C1 segment of cervical spinal cord (tissue), 14 donors: ENCODE measurements at regions not wholly inside any gene's neighbourhood (a gene's known extent, or its start where the extent isn't known, plus 50 kb on each side); places are given as distances from the start of the nearest gene placed in this dataset.
"Not testable (repeated sequence)": the region's sequence is repeated elsewhere in the genome, so short reads cannot be mapped to it uniquely, and the experiment has no call there.

Source experiments
- DNase-seq, 14 donors: peaks; one replicate each; lab custom pipeline; 2025; lab: John Stamatoyannopoulos, UW

DNA sequence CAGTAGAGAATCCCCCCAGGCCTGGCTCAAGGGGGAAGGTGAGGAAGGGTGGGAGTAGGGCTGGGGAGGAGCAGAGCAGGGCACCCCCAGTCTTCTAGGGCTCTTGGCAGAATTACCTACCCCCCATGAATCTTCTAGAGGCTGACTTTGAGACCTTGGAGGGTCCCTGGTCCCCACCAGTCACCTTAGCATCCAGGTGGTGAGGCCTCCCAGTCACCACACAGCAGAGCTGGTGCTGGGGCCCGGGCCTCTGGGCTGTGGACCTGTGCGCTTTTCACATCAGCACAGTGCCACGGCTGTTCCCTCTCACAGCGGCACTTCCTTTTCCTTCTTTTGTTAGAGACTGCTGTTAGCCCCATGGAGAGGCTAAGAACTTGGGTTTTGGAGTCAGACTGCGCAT, 148.6 kb upstream of the PITX1 start:
- DNase-seq = no peak

DNA sequence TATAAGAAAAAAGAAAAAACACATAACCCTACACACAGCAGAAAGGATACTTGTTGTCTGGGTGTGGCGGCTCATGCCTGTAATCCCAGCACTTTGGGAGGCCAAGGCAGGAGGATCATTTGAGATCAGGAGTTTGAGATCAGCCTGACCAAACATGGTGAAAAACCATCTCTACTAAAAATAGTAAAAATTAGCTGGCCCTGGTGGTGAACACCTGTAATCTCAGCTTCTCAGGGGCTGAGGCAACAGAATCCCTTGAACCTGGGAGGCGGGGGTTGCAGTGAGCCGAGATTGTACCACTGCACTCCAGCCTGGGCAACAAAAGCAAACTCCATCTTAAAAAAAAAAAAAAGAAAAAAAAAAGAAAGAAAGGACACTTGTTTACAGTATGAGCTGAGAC, 147.6 kb upstream of the PITX1 start:
- DNase-seq = no peak

DNA sequence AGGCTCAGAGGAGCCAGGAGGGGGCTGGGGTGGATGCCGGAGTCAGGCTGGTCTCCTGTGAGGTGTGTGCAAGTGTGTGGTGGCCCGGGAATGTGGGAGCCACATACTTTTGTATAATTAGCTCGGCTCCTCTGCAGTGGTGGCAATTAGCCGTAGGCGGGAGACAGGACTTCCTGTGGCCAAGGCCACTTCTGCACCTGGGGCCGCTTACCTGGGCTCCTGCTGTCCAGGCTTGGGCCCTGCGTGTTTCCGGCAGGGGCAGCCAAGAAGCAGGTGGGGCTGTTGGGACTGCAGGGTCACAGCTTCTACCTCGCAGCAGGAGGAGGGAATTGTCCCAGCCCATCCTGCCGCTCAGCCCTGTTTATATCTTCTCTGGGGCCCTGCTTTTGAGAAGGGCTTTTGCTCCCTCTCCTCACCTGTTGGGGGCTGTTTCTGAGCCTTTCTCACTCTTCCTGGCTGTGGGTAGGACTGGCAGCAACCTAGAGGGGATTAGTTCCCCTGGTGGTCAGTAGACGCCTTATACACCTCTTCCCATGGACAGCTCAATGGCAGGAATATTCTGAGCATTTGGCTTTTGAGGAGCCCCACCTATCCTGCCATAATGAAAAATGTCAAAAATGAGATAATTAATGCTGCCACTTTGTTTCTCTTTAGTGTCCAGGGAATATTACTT, 145.4 kb upstream of the PITX1 start:
- DNase-seq = no peak

DNA sequence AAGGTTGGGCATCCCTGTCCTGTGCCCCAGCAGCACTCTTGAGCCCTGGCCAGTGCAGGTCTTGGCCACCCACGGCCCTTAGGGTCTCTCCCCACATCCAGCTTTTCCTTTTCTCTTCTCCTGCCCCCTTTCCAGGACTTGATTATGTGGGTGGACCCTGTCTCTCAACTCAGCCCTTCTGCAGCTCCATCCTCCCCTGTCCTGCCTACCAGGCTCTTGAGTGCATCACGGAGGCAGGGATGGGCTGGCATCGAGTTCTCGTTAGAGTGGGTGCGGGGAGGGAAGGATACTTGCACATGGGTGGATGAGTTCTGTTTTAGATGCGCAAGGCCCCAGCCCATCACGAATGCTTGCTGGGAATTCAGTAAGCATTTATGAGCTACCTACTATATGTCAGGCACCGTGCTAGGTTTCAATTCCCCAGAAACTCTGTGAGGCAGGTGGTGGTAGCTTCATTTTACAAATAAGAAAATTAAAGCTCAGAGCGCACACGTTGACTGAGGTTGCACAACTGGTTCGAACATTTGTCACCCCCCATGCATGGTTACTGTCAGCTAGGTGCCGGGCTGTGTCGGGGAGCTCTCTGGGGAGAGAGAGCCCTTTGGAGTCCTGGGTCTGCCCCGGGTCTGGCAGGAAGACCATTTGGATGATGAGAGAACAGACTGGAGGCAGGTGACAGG, 144.6 kb upstream of the PITX1 start:
- no peak for DNase-seq

DNA sequence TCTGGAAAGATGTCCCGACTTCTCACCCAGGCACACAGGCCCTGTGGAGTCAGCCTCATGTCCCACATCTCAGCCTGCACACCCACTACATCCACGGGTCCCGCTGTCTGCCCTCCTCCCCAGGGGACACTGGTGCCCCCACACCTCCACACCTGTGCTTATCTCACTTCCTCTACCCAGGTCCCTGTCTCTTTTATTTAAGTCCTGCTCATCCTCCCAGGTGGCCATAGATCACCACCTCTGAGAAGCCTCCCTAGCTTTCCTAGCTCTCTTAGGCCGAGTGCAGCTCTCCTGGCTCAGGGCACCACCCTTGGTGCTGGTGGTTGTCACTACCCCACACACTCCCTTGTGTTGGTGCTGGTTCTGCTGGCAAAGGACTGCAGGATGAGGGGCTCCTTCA, 143.6 kb upstream of the PITX1 start:
- DNase-seq = no peak

DNA sequence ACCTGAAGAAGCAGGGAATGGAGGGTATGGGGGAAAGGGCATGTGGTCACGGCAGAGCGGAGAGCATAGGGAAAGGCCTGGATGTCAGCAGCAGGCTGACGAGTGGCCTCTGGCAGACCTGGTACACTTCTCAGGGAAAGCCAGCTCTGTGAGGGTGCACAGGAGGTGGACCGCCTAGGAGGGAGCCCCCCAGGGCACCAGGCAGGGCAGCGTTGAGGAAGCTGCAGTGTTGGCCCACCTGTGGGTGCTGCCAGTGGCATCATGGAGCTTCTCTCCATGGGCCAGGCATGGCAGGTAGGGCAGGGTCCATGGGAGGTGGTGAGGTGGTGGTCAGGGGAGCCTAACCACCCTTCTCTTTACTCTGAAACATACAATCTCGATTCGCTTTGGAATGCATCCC, 143.0 kb upstream of the PITX1 start:
- no peak for DNase-seq

DNA sequence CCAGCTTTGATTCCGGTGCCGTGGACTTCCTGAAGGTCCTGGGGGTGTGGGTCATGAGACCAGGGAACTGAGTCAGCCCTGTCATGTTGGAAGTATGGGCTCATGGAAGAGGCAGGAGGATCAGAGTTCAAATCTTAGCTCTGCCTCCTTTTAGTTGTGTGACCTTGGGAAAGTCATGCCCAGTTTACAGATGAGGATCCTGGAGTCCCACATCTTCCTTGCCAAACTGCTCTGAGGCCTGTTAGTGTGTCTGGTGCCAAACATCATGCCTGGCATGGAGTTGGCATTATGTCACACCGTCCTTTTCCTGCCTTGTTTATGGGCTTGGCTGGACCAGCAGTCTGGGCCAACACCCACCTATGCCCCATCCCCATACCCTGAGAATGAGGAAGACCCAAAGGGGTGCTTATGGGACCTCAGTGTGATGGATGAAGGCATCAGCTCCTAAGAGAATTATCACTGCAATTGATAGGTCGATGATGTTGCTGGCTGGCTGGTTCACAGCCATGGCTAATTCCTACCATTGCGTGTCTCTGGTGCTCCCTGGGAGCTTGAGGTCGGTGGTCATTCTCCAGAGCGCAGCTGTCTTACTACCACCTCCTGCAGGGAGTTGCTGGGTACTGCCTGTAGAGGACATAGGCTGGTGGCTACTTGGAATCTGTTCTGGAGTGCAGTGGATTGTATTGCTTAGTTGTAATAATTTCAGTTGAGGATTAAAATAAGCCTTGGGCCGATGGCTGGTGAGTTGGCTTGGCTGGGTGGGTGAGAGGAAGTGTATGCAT, 140.5 kb upstream of the PITX1 start:
- DNase-seq = no peak

DNA sequence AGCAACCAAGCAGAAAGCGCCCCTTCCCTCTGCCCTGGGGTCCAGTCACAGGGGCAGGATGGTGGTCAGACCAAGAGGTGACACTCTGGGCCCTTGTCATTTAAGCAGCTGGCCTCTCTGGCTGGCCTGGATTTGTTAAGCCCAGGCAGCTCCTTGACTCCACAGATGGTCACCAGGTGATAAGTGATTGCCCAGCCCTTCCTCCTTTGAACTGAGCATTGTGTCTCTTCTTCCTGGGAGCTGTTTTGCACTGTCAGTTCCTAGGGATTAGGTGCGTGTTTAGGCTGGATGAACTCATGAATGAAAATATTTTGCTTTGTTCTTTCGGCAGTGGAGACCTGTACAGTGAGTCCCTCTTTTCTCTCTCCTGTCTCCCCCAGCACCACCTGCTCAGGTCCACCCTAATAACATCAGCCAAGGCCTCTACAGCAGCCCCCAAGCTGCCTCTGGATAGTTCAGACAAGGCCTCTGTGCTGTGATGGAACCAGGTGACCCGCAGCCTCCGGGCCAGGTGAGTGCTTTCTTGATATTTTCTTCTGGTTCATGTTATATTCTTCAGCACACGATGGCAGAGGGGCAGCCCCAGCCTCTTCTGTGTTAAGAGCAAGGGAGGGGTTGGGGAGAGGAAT, 139.7 kb upstream of the PITX1 start:
- DNase-seq = no peak

DNA sequence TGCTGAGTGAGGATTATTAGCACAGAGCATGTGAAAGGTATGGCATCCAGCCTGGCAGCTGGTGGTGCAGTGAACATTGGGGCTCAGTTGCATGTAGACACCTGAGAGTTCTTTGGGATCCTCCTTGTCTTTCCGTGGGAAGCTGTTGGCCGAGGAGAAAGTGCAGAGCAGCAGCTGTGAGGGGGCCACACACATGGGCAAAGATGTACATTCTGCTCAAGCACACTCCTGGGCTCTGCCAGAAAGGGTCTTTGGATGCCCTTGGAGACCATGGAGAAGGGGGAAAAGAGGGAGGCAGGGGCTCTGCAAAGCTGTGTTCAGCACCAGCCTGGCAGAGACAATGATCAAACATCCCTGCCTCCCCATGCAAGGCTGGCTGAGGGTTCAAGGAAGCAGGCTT, 138.7 kb upstream of the PITX1 start:
- DNase-seq = no peak

DNA sequence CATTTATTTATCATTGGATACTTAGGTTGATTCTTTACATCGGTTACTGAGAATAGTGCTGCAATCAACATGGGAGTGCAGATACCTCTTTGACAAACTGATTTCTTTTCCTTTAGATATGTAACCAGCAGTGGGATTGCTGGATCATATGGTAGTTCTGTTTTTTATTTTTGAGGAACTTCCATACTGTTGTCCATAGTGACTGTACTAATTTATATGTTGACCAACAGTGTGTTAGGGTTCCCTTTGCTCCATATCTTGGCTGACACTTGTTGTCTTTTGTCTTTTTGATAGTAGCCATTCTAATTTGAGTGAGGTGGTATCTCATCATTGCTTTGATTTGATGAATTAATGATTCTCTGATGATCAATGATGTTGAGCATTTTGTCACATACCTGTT, 137.3 kb upstream of the PITX1 start:
- DNase-seq = no peak

DNA sequence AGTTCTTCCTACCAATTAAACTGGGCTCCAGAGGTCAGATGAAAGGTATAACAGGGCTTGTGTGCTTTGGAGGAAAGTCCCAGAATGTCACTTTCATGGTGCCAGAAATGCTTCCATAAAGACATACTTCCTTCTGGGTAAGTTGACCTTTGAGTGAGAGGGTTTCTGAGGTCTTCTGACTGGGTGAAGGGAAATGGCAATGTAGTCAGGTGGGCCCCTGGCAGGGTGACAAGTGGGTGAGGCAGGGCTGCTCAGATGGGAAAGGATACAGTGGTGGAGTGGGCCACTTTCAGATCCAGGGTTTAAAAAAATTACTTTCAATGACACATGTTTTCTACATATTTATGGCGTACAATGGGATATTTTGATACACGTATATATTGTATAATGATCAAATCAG, 136.5 kb upstream of the PITX1 start:
- DNase-seq = no peak

DNA sequence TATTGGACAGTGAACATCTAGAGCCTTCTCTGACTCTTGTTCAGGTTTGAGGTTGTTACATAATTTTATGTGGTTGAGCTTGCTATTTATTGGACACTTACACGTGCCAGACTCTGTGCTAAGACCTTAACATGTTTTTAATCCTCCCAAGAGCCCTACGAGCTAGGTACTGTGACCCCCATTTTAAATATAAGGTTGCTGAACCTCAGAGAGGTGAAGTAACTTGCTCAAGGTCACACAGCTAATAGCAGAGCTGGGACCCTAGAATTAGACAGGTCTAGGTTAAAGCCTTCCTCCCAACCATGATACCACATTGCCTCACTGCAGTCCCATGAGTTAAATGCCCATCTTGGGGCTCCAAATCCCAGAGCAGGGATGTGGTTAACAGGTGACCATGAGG, 135.7 kb upstream of the PITX1 start:
- DNase-seq = no peak

DNA sequence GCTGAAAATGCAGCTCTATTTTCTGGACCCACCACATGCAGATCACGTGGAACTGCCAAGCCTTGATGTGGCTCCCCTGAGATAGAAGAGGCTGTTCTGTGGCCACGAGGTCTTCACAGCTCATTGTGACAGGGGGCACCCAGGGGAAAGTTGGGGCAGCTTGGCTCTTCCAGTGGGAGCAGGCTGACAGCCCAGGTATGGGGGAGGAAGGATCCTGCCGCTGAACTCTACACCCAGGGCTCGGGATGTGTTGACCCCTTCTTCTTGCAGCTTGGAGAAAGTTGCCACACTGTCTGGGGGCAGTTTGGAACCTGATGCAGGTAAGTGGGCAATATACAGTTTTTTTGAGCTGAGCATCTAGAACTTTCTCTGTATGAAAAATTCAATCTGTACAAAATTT, 133.6 kb upstream of the PITX1 start:
- DNase-seq = no peak

DNA sequence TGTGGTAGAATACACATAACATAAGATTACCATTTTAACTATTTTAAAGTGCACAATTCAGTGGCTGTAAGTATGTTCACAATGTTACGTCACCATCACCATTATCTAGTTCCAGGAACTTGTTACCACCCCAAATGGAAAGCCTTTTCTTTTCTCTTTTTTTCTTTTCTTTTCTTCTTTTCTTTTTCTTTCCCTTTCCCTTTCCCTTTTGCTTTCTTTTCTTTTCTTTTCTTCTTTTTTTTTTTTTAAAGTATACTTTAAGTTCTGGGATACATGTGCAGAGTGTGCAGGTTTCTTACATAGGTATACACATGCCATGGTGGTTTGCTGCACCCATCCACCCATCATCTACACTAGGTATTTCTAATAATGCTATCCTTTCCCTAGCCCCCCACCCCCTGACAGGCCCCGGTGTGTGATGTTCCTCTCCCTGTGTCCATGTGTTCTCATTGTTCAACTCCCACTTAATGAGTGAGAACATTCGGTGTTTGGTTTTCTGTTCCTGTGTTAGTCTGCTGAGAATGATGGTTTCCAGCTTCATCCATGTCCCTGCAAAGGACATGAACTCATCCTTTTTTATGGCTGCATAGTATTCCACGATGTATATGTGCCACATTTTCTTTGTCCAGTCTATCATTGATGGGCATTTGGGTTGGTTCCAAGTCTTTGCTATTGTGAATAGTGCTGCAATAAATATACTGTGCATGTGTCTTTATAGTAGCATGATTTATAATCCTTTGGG, 131.0 kb upstream of the PITX1 start:
- DNase-seq = not testable (repeated sequence)

DNA sequence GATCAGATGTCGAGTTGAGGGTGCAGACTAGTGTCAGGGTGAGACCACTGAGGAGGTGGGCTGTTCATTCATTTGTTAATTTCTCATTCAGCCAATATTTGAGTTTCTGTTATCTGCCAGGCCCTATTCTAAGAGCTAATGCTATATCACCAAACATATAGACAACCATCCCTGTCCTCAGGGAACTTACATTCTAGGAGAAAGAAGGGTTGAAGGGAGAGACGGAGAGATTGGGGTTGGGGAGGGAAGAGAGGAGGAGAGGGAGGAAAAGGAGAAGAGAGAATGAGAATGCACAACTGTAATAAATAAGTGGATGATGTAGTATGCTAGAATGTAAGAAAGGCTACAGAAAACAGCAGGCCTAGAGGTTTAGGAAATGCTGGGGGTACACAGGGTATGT, 129.9 kb upstream of the PITX1 start:
- DNase-seq = no peak

DNA sequence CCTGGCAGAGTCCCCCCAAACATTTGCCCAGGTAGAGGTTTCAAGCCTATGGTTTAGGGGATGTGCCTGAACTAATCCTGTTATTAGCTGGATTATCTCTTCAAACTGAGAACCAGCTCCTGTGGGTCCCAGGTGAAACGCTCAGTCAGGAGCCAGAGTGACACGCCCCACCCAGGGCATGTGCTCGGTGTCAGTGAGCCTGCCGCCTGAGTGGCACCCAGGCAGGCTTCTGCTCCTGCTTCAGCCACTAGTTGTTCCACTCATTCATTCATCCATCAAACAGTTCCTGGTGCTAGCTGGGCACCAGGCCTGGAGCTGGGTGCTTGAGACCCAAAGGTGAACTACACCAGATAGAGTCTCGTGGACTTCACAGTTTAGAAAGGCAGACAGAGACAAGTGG, 129.4 kb upstream of the PITX1 start:
- DNase-seq = no peak

DNA sequence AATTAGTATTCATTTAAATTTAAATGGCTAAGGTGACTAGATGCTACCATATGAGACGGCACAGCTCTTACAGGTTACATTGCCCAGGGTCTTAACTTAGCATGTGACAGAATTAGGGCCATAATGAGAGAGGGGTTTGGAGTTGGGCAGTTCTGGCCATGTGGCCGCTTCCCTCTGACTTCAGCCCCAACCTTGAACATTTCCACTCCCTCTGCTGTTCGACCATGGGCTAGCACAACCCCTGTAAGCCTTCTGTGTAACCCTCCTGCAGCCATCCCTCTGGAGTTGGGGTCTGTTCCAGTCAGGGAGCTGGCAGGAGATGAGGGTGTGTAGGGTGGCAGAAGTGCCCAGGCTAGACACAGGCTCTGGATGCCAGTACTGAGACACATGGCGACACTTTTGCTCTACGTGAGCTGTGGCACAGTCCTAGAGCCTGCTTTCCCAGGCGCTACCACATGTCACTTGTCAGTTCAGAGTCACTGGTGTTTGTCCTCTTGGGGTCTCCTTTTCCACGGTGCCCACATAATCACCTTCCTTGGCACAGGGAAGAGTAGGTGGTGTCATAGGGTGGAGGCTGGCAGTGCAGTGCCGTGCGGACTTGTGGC, 128.7 kb upstream of the PITX1 start:
- DNase-seq = no peak

DNA sequence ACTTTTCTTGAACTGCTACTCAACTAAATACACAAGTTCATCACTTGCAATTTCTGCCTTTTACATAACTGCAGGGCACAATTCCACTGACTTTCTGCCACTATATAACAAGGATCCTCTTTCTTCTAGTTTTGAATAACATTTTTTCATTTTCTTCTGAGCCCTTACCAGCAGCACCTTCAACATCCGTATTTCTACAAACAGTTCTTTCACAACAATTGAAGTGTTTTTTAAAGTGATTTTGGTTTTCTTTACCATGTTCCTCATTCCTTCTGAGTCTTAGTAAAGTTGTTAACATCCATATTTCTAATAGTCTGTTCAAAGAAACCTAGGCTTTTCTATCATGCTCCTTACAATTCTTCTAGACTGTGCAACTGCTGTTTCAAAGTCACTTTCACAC, 127.2 kb upstream of the PITX1 start:
- DNase-seq = no peak

DNA sequence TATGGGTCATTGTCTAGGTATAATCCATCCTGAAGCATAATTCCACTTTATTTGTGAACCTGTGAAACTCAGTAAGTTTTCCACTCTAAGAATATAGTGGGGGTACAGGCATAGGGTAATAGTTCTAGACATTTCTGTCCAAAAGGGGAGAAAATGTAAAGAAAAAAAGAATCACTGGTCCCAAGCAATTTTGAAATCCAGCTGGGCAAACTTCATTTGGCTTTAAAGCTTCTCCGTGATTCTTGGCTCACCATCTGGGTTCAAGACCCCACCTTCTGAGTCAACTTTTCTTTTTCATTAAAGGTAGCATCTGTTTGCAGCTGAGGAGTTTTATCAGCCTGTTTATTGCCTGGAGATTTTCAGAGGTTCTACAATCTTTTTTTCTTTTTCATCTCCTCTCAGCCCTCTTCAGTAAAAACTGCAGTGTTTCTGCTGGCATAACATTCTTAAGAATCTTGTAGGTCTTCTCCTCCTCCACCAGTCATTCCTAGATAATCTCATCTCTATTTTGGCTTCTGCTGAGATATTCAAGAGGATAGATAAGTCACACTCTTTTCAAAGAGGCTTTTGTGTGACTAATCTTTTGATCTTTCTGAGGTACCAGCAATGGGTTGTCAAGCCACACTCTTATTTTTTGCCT, 126.1 kb upstream of the PITX1 start:
- no peak for DNase-seq

DNA sequence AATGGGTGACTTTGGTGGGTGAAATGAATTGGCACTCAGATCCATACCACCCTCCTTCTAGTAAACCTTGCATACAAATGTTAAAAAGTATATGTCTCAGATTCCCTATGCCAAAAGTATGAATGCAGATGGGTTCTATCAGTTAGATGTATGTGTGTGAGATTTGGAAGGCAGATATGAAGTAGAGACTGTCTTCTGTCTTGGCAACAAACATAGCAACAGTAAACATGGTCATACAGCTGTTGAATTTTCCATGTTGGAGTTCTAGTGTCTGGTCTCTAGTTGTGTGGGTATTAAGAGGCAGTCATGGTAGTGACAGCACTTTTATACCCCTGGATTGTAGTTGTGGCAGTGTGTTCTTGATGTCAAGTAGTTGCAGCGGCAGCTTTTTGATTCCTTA, 125.6 kb upstream of the PITX1 start:
- no peak for DNase-seq

DNA sequence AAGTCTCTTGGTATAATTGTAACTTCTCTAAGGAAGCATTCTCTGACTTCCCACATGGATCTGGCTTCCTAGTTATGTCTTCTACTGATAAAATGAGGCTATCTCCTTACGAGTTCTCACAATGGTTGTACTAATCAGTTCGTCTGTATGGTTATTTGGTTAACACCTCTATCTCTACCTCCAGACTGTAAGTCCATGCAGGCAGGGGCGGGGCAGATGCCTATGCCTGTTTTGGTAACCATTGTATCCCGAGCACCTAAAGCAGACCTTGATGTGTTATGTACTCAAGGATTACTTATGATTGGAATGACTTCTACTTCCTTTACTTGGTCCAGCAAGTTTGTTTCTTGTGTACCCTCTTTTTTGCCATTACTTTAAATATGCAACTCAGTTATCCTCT, 125.0 kb upstream of the PITX1 start:
- no peak for DNase-seq
